AG10803 (cell line): ENCODE measurements at regions not wholly inside any gene's neighbourhood (a gene's known extent, or its start where the extent isn't known, plus 50 kb on each side); places are given as distances from the start of the nearest gene placed in this dataset.

ENCODE experiments used
- DNase-seq: peaks from one replicate; pipeline ENCODE4 v3.0.0; 2010; ENCODE audit warnings: low read depth
- H3K4me3 ChIP-seq: 2 replicates; pipeline ENCODE4 v1.5.1; 2011; ENCODE audit warnings: mild to moderate bottlenecking, low read length, control low read depth
- TF ChIP-seq, protein P1 (sequence below): conservative IDR thresholded peaks from 2 replicates; pipeline ENCODE4 v1.5.1; 2011; ENCODE audit warnings: mild to moderate bottlenecking, low read length, control low read depth, inconsistent platforms

GRCh38 chr14:76644855-76645518 lies 116.3 kb upstream of the VASH1 start:
- DNase-seq, result peak; percentile 9
- H3K4me3 ChIP-seq, result no peak overlapping the region
- TF ChIP-seq, protein P1, sequence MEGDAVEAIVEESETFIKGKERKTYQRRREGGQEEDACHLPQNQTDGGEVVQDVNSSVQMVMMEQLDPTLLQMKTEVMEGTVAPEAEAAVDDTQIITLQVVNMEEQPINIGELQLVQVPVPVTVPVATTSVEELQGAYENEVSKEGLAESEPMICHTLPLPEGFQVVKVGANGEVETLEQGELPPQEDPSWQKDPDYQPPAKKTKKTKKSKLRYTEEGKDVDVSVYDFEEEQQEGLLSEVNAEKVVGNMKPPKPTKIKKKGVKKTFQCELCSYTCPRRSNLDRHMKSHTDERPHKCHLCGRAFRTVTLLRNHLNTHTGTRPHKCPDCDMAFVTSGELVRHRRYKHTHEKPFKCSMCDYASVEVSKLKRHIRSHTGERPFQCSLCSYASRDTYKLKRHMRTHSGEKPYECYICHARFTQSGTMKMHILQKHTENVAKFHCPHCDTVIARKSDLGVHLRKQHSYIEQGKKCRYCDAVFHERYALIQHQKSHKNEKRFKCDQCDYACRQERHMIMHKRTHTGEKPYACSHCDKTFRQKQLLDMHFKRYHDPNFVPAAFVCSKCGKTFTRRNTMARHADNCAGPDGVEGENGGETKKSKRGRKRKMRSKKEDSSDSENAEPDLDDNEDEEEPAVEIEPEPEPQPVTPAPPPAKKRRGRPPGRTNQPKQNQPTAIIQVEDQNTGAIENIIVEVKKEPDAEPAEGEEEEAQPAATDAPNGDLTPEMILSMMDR, result peak; percentile 42

DNA sequence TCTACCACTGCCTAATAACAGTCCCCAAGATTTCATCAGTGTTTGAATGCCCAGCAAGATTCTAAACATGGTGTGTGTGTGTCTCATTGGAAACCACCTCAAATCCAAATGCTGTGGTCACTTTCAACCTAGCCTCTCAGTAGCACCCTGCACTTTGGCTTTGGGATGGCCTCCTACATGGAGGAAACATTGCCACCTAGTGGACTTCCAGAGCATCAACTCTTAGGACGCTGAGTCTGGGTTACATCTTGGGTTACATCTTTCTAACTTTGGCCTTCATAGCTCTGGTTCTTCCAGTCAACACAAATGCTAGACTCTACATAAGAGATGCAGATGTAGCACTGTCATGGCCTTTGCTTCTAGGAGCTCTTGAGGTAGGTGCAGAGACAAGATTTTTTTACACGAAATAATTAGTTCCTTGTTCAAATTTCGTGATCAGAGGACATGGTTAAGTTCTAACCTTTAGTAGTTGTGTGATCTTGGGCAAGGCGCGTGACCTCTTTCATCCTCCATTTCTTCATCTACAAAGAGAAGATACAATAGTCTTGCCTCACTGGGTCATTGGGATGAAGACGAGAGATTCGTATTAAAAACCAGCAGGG lies 113.5 kb upstream of the VASH1 start:
- no peak overlapping the region for H3K4me3 ChIP-seq
- TF ChIP-seq, protein P1, result peak; percentile 93
- peak; percentile 60 for DNase-seq

- H3K4me3 ChIP-seq, result no peak overlapping the region
- TF ChIP-seq, protein P1, result no peak
- no peak for DNase-seq
Measured at GRCh38 chr14:76651410-76652055, 109.7 kb upstream of the VASH1 start.

GRCh38 chr14:76653875-76654572 lies 107.2 kb upstream of the VASH1 start:
- no peak overlapping the region for H3K4me3 ChIP-seq
- TF ChIP-seq, protein P1, result no peak
- no peak for DNase-seq

DNA sequence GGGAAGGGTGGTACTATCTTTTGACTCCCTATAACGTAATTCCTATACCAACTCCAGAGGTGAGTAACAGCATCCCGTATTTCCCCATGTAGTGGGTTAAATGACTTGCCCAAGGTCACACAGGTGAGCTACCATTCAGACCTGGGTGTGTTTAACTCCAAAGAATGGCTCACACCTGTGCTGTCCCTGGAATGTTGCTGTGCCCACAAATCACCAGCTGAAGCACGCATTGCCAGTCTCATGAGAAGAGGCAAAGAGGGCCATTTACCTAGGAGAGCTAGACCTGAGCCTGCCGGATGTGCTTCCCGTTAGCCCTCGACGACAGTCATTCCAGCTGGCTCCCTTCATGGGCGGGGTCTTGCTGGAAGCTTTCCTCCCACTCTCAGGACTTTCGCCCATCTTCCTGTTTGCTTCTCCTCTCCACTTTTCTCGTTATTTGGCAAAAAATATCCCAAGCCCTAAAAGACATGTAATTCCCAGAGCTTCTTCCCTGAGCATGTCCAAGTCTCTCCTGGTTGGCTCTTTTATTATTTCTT lies 106.6 kb upstream of the VASH1 start:
- TF ChIP-seq, protein P1, result no peak
- no peak for DNase-seq

DNA sequence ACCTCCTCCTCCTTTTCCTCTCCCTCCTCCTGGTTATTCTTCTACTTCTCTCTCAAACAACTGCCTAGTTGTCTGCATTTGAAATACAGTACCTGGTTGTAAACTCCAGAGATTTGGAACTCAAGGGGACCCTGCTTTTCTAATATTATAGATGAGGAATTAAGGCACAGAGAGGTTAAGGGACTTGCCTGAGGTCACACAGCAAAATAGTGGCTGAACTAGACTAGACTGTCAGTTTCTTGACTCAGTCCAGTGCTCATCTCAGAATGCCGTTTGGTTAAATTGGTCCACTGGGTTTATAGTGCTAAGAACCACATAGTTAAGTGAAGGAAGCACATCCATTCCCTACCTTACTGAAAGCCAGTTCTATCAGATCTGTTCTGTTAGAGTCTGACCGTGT lies 105.9 kb upstream of the VASH1 start:
- H3K4me3 ChIP-seq, result no peak overlapping the region
- DNase-seq, result no peak
- TF ChIP-seq, protein P1, result no peak

More for the DNA sequence above, 106.6 kb upstream of the VASH1 start:
- H3K4me3 ChIP-seq, result no peak overlapping the region
